ENCODE measurements at regions not wholly inside any gene's neighbourhood (a gene's known extent, or its start where the extent isn't known, plus 50 kb on each side); places are given as distances from the start of the nearest gene placed in this dataset.
"Not testable (repeated sequence)": the region's sequence is repeated elsewhere in the genome, so short reads cannot be mapped to it uniquely, and the experiment has no call there.

- DNase-seq = no peak
Observed at GRCh38 chr3:103927896-103928295, 1438.8 kb upstream of the ALCAM start.

GRCh38 chr3:103937094-103937493 is 1429.6 kb upstream of the ALCAM start:
- DNase-seq = no peak

GRCh38 chr3:103947062-103947461 is 1419.6 kb upstream of the ALCAM start:
- DNase-seq = no peak

DNA sequence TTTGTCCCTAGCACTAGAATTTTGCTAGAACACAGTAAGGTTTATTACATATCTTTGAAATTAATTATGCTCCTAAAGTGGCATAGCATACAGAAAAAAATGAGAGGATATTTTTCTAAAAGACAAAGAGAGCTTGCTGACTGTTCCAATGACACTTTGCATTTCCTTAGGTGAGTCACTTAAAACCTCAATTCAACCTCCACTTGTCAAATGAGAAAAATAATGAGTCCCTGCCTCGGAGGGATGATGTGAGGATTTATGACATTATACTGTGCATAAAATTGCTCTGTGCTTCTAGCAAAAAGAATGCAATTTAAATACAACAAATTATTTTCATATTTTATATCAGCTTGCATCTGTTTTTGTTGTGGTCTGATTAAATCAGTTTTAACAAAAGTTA is 1417.0 kb upstream of the ALCAM start:
- no peak for DNase-seq

DNA sequence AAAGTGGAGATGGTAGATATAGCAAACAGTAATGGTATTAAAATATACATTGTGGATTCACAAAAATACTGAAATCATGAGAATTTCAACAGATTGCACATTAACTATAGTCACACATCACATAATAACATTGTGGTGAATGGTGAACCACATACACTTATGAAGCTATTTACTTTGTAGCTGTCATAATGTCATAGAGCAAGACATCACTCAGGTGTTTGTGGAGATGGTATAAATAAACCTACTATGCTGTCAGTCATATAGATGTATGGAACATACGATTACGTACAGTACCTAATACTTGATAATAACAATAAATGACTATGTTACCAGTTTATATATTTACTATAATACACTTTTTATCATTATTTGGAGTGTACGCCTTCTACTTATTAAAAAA is 1416.0 kb upstream of the ALCAM start:
- DNase-seq = no peak

- DNase-seq = no peak
Observed at GRCh38 chr3:103953796-103954195, 1412.9 kb upstream of the ALCAM start.

GRCh38 chr3:103960819-103961218 is 1405.9 kb upstream of the ALCAM start:
- no peak for DNase-seq

GRCh38 chr3:103963599-103963998 is 1403.1 kb upstream of the ALCAM start:
- DNase-seq = no peak

DNA sequence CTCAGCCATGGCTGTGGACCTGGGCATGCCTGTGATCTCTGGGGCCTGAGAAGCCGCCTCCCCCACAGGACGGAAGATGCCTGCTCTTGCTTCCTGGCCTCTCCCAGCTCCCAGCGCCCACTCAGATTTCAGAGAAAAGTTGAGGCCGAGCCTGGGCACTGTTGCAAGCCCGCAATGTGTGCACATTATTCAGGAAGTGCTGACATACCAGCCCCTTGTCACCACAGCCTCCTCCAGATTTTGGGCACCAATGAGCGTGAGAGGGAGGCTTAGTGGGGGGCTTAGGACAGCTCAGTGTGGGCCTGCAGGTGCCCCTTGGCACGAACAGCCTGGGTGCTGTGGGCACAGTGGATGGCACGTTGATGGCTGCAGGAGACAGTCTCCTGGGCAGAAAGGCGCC is 1400.9 kb upstream of the ALCAM start:
- DNase-seq = no peak

GRCh38 chr3:103966749-103967148 is 1400.0 kb upstream of the ALCAM start:
- DNase-seq = no peak

DNA sequence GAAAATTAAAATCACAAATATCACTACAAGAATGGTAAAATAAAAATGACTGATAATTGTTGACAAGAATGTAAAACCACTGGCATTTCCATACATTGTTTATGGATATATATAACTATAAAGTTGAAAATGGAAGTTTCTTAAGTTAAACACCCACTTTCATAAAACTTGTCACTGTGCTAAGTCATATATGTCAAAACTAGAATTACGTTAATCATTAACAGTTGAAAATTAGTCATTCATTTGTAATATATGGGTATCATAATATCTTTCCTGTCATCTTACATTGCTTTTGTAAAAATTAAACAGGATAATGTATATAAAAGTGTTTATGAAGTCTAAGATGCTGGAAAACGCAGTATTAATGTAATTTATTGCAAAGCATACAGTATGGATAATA is 1398.6 kb upstream of the ALCAM start:
- no peak for DNase-seq

GRCh38 chr3:103968751-103969150 is 1398.0 kb upstream of the ALCAM start:
- DNase-seq = no peak

DNA sequence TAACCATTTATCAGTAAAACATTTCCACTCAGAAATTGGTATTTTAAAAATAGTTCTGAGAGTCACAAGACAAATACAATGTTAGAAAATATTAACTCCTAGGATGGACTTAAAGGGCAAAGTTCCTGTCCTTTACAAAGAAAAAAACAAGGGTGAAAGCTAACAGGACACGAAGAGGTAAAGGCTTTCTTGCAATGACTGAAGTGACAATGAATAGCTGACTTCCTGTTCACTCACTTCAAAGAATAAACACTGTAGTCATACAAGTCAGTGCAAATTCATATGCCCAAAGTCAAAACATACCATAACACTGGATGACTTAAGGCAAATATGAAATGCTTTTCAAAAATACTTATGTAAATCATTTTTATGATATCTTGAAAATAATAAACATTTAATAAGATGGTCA is 1389.8 kb upstream of the ALCAM start:
- DNase-seq = no peak

- DNase-seq = no peak
Observed at GRCh38 chr3:103977417-103977816, 1389.3 kb upstream of the ALCAM start.

DNA sequence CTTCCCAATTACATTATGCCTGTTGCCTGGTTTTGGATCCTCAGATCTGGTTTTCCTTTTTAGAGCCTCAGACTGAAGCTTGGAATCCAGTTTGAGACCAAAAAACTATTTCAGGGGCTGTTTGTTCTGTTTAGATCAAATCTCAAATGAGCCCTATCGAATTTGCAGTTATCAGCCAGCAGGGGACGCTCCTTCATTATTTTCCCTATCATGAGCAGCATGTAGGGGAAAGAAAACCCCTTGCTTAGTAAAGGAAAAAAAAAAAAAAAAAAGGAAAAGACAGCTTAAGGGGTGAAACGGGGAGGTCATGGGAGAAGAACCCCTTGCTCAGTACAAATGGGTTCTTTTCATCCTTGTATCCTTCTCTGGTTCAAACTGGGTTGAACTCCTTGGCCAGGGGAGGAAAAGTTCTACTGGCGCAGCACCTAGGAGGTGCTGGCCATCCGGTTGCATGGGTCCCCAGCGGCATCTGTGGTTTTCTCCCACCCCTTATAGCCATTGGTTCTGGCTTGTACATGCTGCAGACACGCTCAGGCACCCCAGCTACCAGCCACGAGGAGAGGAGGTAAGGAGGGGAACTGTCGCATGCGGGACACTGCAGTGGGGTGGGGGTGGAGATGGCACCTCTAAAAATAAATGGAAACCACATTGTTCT is 1375.1 kb upstream of the ALCAM start:
- DNase-seq = peak; percentile 15

DNA sequence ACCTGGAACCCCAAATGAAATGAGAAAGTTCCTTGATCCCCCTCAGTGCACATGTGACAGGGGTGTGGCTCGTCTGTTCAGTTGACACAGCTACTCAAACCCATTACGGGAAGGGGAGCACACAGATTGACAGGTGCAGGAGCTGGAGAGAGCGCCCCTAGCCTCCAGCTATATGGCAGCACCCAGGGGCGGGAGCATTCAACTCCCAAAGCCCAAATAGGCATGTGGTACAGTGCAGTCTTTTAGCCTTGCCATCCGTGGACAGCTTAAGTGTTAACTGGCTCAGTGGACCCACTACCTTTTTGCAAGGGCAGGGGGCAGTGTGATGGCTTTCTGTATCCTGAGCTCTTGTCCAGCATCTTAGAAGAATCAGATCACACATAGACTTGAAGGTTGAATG is 1374.2 kb upstream of the ALCAM start:
- DNase-seq = peak; percentile 4

DNA sequence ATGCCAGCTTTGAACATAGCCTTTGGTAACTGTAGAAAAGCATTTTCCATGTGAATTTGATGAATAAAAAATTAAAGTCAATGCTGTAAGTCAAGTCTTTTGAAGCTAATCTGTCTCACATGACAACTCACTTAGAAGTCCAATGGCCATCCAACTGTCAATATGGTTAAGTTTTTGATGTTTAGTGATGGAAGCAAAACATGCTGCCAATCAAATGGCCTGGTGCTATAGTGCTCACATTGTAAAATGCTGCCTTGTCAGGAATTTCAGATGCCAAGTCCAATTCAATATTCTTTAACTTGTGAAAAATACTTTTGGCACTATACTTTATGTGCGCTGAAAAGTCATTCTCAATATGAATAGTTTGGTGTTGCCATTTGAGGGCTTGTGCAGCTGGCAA is 1361.8 kb upstream of the ALCAM start:
- DNase-seq = no peak

- DNase-seq = no peak
Observed at GRCh38 chr3:104005815-104006214, 1360.9 kb upstream of the ALCAM start.

- no peak for DNase-seq
Observed at GRCh38 chr3:104018541-104018940, 1348.2 kb upstream of the ALCAM start.

GRCh38 chr3:104031598-104031997 is 1335.1 kb upstream of the ALCAM start:
- DNase-seq = no peak

GRCh38 chr3:104032283-104032682 is 1334.4 kb upstream of the ALCAM start:
- DNase-seq = no peak

- DNase-seq = no peak
Observed at GRCh38 chr3:104040896-104041295, 1325.8 kb upstream of the ALCAM start.

DNA sequence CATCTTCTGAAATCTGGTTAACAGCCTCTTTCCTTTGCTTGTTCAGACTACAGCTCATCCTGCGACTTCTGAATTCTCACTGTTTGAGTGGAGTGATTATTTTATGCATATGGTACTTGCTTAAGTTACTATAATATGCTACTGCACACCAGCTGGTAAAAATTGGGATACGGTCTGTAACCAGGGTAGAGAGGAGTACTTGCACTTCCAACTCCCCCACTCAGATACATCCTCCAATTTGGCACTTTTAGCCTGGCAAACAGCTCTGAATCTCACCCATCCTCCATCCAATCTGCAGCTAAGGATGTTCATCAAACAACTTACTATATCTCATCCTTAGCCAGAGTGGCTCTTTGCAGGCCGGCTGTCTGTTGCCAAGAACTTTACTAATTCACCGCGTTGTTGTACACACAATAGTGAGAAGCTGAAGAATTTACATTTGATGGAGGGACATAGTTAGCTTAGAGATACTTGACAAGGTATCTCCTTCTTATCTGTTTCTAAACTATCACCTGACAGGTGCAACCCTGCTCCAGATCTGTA is 1323.6 kb upstream of the ALCAM start:
- DNase-seq = not testable (repeated sequence)

GRCh38 chr3:104044002-104044401 is 1322.7 kb upstream of the ALCAM start:
- no peak for DNase-seq

- DNase-seq = no peak
Observed at GRCh38 chr3:104066658-104067057, 1300.1 kb upstream of the ALCAM start.

Measured in NCI-H146 (cell line).